Coronary artery (tissue), 2 donors: ENCODE measurements at regions not wholly inside any gene's neighbourhood (a gene's known extent, or its start where the extent isn't known, plus 50 kb on each side); places are given as distances from the start of the nearest gene placed in this dataset.

Experiments
- DNase-seq: peaks from one replicate; pipeline ENCODE4 v3.0.0-alpha.2; 2017; ENCODE audit warnings: low spot score
- H3K27ac ChIP-seq, 2 donors: fragments of 200-600 bp; sonication (generic); one replicate each; pipeline ENCODE4 v1.5.1; 2016 to 2019
- H3K4me3 ChIP-seq: fragments of 200-600 bp; sonication (generic); 2 replicates; pipeline ENCODE4 v1.5.1; 2016; ENCODE audit warnings: mild to moderate bottlenecking, moderate library complexity
- TF ChIP-seq, protein P1 (sequence below): fragments of 200-600 bp; sonication (generic); IDR thresholded peaks from one replicate; pipeline ENCODE4 v1.5.1; 2019; ENCODE audit warnings: antibody characterized with exemption

DNA sequence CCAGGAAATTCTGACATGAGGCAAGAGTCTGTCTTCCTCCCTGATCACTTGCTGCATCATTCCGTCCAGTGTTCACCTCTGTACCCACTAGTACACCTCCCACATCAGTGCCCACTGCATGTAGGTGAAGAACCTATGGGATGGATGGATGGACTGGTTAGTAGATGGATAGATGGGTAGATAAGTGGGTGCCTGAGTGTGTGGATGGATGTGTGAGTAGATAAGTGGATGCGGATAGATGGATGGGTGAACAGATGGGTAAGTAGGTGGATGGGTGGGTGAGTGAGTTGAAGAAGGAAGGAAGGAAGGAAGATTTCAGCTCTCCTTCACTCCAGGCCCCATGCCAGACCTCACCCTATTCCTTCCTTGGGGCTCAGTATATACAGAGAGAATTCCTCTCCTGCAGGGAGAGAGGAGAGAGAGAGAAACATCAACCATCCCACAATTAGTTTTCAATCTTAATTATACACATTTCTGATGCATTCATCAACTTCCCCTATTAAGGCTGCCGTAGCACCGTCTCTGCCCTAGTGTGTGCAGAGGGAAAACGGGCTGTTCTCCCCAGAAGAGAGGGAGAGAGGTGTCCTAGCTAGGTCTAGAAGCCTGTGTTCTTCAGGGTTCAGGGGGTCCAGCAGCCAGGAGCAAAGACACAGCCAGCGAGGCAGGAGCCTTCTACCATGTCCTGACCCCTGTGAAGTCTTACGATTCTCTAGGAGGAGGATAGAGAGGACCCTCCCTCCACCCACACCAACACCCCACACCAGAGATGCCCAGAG lies 125.3 kb downstream of the BUD13 start:
- no peak overlapping the region for H3K27ac ChIP-seq
- no peak overlapping the region for H3K4me3 ChIP-seq
- DNase-seq = peak; percentile 36
- TF ChIP-seq, protein P1, sequence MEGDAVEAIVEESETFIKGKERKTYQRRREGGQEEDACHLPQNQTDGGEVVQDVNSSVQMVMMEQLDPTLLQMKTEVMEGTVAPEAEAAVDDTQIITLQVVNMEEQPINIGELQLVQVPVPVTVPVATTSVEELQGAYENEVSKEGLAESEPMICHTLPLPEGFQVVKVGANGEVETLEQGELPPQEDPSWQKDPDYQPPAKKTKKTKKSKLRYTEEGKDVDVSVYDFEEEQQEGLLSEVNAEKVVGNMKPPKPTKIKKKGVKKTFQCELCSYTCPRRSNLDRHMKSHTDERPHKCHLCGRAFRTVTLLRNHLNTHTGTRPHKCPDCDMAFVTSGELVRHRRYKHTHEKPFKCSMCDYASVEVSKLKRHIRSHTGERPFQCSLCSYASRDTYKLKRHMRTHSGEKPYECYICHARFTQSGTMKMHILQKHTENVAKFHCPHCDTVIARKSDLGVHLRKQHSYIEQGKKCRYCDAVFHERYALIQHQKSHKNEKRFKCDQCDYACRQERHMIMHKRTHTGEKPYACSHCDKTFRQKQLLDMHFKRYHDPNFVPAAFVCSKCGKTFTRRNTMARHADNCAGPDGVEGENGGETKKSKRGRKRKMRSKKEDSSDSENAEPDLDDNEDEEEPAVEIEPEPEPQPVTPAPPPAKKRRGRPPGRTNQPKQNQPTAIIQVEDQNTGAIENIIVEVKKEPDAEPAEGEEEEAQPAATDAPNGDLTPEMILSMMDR = no peak

DNA sequence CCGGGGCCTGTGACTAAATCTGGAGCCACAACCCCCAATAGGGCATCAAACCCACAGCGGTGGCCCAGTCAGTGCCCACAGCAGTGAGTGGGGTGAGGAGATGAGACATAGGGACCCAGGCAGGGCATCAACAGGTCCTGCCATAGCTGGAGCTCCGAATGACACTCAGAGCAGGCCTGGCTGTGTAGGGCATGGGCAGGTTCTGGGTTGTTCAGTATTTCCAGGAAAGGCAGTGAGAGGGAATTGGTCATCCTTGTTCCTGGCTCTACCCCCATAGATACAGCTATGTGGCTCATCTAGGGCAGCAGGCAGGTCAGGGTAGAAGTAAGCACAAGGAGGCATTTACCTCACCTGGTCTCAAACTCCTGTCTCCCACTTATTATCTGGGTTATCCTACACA lies 126.6 kb downstream of the BUD13 start:
- Histone ChIP-seq H3K27ac (no peak overlapping the region), H3K4me3 (no peak overlapping the region)
- TF ChIP-seq, protein P1 = no peak
- peak; percentile 24 for DNase-seq

DNA sequence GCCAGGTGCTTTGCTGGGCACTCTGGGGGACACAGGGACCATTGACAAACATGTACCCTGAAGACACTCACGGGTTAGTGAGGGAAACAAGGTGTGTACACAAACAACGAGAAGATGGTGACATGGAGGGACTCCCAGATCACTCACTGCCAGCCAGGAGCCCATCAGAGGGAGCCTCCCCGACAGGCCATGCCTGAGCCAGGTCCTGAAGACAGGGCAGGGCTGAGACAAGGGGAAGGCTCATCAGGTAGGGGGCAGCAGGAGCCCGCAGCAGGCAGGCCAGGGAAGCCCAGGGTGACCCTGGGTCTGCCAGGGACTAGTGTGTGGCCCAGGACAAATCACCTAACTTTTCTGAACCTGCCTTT lies 127.9 kb downstream of the BUD13 start:
- DNase-seq = peak; percentile 45
- no peak overlapping the region for H3K4me3 ChIP-seq
- no peak overlapping the region for H3K27ac ChIP-seq

DNA sequence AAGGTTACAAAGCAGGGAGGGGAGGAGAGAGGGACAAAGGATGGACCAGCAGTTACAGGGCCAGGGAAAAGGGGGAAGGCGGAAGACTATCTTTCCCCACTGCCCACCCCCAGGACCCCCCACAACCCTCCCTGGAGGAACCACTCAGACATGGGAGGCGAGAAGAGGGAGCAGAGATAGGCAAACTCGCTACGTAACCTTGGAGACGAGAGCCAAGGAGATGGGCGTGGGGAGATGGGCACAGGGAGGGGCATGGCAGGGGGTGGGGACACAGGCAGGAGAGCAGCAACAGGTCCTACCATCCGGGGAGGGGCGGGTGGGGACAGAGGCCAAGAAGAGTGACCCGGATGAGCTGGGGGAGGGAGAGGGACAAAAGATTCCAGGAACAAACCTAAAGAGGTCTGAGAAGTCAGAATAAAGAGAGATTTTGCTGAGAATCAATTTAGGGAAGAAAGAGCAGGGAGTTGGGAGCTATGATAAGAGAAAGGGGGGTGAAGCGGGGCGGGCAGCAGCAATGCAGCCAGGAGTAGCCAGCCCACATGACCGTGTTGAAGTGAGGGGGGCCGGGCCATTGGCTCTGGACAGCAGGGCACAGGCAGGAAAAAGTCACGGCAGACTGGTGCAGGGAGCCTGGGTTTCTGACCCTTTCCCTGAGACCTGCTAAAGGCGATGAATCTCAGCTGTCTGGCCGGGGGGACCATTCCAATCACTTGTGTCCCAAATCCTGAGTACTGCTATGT lies 128.4 kb downstream of the BUD13 start:
- Histone ChIP-seq H3K27ac (no peak overlapping the region), H3K4me3 (no peak overlapping the region)
- TF ChIP-seq, protein P1 = no peak
- peak; percentile 43 for DNase-seq

More for the DNA sequence above, 127.9 kb downstream of the BUD13 start:
- TF ChIP-seq, protein P1 = no peak

DNA sequence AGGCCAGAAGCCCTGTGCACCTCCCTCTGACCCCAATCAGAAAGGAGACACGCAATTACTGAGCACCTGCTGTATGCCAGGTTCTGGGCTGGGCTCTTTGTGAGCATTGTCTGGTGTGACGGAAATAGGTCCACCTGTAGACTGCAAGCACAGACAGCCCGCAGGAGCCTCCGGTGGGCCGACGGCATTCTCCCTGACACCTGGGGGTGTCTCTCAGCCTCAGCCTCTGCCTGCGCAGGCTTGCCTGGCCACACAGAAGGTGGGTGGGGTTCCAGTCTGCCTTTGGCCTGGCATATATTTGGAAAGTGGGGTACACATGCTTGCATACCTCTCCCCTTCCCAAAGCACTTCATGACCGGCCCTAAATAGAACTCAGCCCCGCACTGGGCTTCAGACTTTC lies 129.3 kb downstream of the BUD13 start:
- peak; percentile 16 for DNase-seq
- Histone ChIP-seq H3K27ac (no peak overlapping the region), H3K4me3 (no peak overlapping the region)
- TF ChIP-seq, protein P1 = no peak

DNA sequence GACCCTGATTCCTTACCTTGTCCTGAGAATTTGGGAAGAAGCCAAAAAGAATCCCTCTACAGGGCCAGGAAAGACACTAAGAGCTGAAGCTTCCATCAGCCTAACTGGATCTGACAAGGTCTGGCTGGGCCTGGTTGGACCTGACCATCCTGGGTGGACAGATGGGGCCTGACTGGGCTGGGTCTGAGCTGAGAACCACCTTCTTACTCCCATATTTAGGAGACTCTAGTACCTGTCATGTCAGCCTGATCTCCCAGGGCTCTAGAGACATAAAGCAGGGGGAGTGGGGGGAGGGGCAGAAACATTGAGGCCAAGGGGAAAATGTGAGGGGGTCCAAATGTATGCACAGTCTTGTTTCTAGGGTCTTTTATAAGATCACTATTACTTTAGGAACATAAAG lies 129.9 kb downstream of the BUD13 start:
- Histone ChIP-seq H3K4me3 (no peak overlapping the region), H3K27ac (no peak overlapping the region)
- TF ChIP-seq, protein P1 = no peak
- peak; percentile 19 for DNase-seq

DNA sequence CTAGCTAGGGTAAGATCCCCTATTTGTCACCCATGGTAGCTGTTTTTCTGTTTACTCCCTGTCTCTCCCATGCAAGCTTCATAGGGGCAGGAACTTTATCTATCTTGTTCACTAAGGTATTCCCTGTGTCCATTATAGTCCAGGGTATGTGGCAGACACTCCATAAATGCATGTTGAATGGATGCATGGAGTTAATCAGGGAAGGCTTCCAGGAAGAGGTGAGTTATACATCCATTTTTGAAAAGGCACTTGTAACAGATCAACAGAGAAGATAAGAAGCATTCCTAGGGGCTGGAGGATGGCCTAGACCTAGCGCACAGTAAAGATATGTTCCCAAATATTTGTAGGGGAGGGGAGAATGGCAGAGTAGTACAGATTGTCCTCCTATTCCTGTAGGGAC lies 130.3 kb downstream of the BUD13 start:
- TF ChIP-seq, protein P1 = no peak
- DNase-seq = no peak
- H3K27ac ChIP-seq = no peak overlapping the region
- no peak overlapping the region for H3K4me3 ChIP-seq
